IMR-90 (cell line): ENCODE measurements at regions not wholly inside any gene's neighbourhood (a gene's known extent, or its start where the extent isn't known, plus 50 kb on each side); places are given as distances from the start of the nearest gene placed in this dataset.

Experiments used
- ATAC-seq: fragments of 200-7000 bp; cut with Tn5 transposase; 2 replicates; pipeline ENCODE4 v1.9.1; 2020; ENCODE audit warnings: low read depth, mild to moderate bottlenecking, moderate library complexity
- BruUV-seq: library from RNA; stranded (reverse); fragments of 400-500 nt; replicated peaks from 2 replicates; lab custom pipeline; 2021; lab: Mats Ljungman, UMichigan
- CTCF ChIA-PET: fragments of 300-600 bp; formaldehyde crosslinking; extraction: SDS; loops from one replicate; lab custom pipeline; 2021; ENCODE audit warnings: antibody characterized with exemption; lab: Yijun Ruan, JAX
- POLR2A ChIA-PET: fragments of 300-600 bp; sonication (Branson Sonifier 250); formaldehyde crosslinking; loops from one replicate; lab custom pipeline; 2022; ENCODE audit warnings: antibody characterized with exemption; ENCODE audit not compliant: unreplicated experiment; lab: Charles Lee
- DNase-seq: peaks from one replicate; pipeline ENCODE4 v3.0.0; 2013
- H2AFZ ChIP-seq: replicated peaks from 2 replicates; pipeline ENCODE3; 2013; ENCODE audit warnings: low read length, mild to moderate bottlenecking; ENCODE audit not compliant: poor library complexity
- H2AK5ac ChIP-seq: 2 replicates; pipeline ENCODE4 v1.6.1; 2013; ENCODE audit warnings: low read depth, low read length, inconsistent platforms
- H2AK9ac ChIP-seq: replicated peaks from 2 replicates; pipeline ENCODE3; 2013; ENCODE audit warnings: mild to moderate bottlenecking, low read depth, low read length, moderate library complexity; ENCODE audit not compliant: poor library complexity
- H2BK120ac ChIP-seq: 2 replicates; pipeline ENCODE4 v1.6.1; 2013; ENCODE audit warnings: low read depth, low read length, inconsistent platforms
- H2BK15ac ChIP-seq: 3 replicates; pipeline ENCODE4 v1.6.1; 2013; ENCODE audit warnings: low read depth, low read length, inconsistent platforms
- H2BK20ac ChIP-seq: 2 replicates; pipeline ENCODE4 v1.6.1; 2013; ENCODE audit warnings: low read depth, mild to moderate bottlenecking, inconsistent platforms, low read length, moderate library complexity
- H2BK5ac ChIP-seq: 2 replicates; pipeline ENCODE4 v1.6.1; 2013; ENCODE audit warnings: mild to moderate bottlenecking, low read depth, low read length, inconsistent platforms; ENCODE audit not compliant: poor library complexity, severe bottlenecking
- H3K14ac ChIP-seq: replicated peaks from 2 replicates; pipeline ENCODE4 v1.6.1; 2013; ENCODE audit warnings: low read depth, low read length, inconsistent platforms
- H3K18ac ChIP-seq: 2 replicates; pipeline ENCODE4 v1.6.1; 2013; ENCODE audit warnings: low read depth, low read length, control low read depth
- H3K23ac ChIP-seq: 2 replicates; pipeline ENCODE4 v1.6.1; 2013; ENCODE audit warnings: low read depth, low read length, inconsistent platforms
- H3K27ac ChIP-seq: 2 replicates; pipeline ENCODE4 v1.5.1; 2013; ENCODE audit warnings: mild to moderate bottlenecking, control low read depth, low read length; ENCODE audit not compliant: insufficient read depth
- H3K27me3 ChIP-seq: 2 replicates; pipeline ENCODE4 v1.6.1; 2013; ENCODE audit warnings: low read length; ENCODE audit not compliant: control insufficient read depth, insufficient read depth
- H3K36me3 ChIP-seq: 2 replicates; pipeline ENCODE4 v1.6.1; 2013; ENCODE audit warnings: low read length, mixed read lengths; ENCODE audit not compliant: control insufficient read depth, insufficient read depth
- H3K4ac ChIP-seq: 2 replicates; pipeline ENCODE4 v1.6.1; 2013; ENCODE audit warnings: low read depth, low read length, inconsistent platforms
- H3K4me1 ChIP-seq: 2 replicates; pipeline ENCODE4 v1.6.1; 2013; ENCODE audit warnings: low read length, mixed read lengths; ENCODE audit not compliant: control insufficient read depth, insufficient read depth
- H3K4me2 ChIP-seq: 2 replicates; pipeline ENCODE4 v1.6.1; 2013; ENCODE audit warnings: low read depth, mild to moderate bottlenecking, control low read depth, low read length, moderate library complexity
- H3K4me3 ChIP-seq: 2 replicates; pipeline ENCODE4 v1.5.1; 2013; ENCODE audit warnings: low read depth, mild to moderate bottlenecking, control low read depth, low read length, moderate library complexity; ENCODE audit not compliant: insufficient read depth
- H3K56ac ChIP-seq: 2 replicates; pipeline ENCODE4 v1.6.1; 2013; ENCODE audit warnings: low read length, inconsistent platforms; ENCODE audit not compliant: insufficient read depth; ENCODE audit errors: extremely low read depth
- H3K79me1 ChIP-seq, 2 experiments: 2 replicates each; pipeline ENCODE4 v1.6.1; 2013; ENCODE audit warnings: low read length in 2 of 2, inconsistent platforms in 1 of 2, low read depth in 1 of 2
- H3K9ac ChIP-seq: 2 replicates; pipeline ENCODE4 v1.6.1; 2013; ENCODE audit warnings: low read depth, low read length, control low read depth
- H3K9me1 ChIP-seq: 2 replicates; pipeline ENCODE4 v1.6.1; 2013; ENCODE audit warnings: low read length, inconsistent platforms; ENCODE audit not compliant: insufficient read depth
- H3K9me3 ChIP-seq: 2 replicates; pipeline ENCODE4 v1.6.1; 2013; ENCODE audit warnings: low read length; ENCODE audit not compliant: control insufficient read depth, insufficient read depth
- H4K20me1 ChIP-seq: 2 replicates; pipeline ENCODE4 v1.6.1; 2013; ENCODE audit warnings: low read length, inconsistent platforms; ENCODE audit not compliant: insufficient read depth
- H4K5ac ChIP-seq: 2 replicates; pipeline ENCODE4 v1.6.1; 2013; ENCODE audit warnings: mild to moderate bottlenecking, low read depth, low read length, control low read depth
- H4K8ac ChIP-seq, 2 experiments: 2 replicates each; pipeline ENCODE4 v1.6.1; 2013; ENCODE audit warnings: low read depth in 2 of 2, low read length in 2 of 2, control low read depth in 1 of 2, inconsistent platforms in 1 of 2
- H4K91ac ChIP-seq: 2 replicates; pipeline ENCODE4 v1.6.1; 2013; ENCODE audit warnings: low read depth, low read length, inconsistent platforms; ENCODE audit not compliant: insufficient read depth
- BHLHE40 ChIP-seq: fragments of 150-350 bp; IDR thresholded peaks from 2 replicates; pipeline ENCODE4 v1.6.1; 2016; ENCODE audit warnings: mild to moderate bottlenecking, low read depth, low read length
- CEBPB ChIP-seq: IDR thresholded peaks from 2 replicates; pipeline ENCODE4 v1.6.1; 2012; ENCODE audit warnings: low read depth, low read length, improper control_type of control experiment
- CHD1 ChIP-seq: IDR thresholded peaks from 2 replicates; pipeline ENCODE4 v1.6.1; 2012; ENCODE audit warnings: low read depth, low read length, improper control_type of control experiment
- ELK1 ChIP-seq: fragments of 150-350 bp; IDR thresholded peaks from 2 replicates; pipeline ENCODE4 v1.6.1; 2016; ENCODE audit warnings: low read depth, mild to moderate bottlenecking, low read length, moderate library complexity, borderline replicate concordance
- FOS ChIP-seq: fragments of 150-350 bp; IDR thresholded peaks from 2 replicates; pipeline ENCODE4 v1.6.1; 2016; ENCODE audit warnings: low read depth, low read length
- MAFK ChIP-seq: IDR thresholded peaks from 2 replicates; pipeline ENCODE4 v1.6.1; 2012; ENCODE audit warnings: low read depth, low read length, improper control_type of control experiment
- MAZ ChIP-seq: IDR thresholded peaks from 2 replicates; pipeline ENCODE4 v1.6.1; 2012; ENCODE audit warnings: low read depth, mild to moderate bottlenecking, low read length, improper control_type of control experiment, moderate library complexity, borderline replicate concordance
- MXI1 ChIP-seq: IDR thresholded peaks from 2 replicates; pipeline ENCODE4 v1.6.1; 2012; ENCODE audit warnings: low read depth, mild to moderate bottlenecking, low read length, moderate library complexity, borderline replicate concordance
- NFE2L2 ChIP-seq: fragments of 150-350 bp; IDR thresholded peaks from 2 replicates; pipeline ENCODE4 v1.6.1; 2016; ENCODE audit warnings: low read depth, mild to moderate bottlenecking, low read length
- POLR2A ChIP-seq: IDR thresholded peaks from 2 replicates; pipeline ENCODE4 v1.6.1; 2012; ENCODE audit warnings: mild to moderate bottlenecking, low read depth, low read length
- RAD21 ChIP-seq: IDR thresholded peaks from 2 replicates; pipeline ENCODE4 v1.6.1; 2012; ENCODE audit warnings: low read length, improper control_type of control experiment
- RCOR1 ChIP-seq: IDR thresholded peaks from 2 replicates; pipeline ENCODE4 v1.6.1; 2012; ENCODE audit warnings: mild to moderate bottlenecking, low read length, improper control_type of control experiment; ENCODE audit not compliant: insufficient replicate concordance
- RFX5 ChIP-seq: IDR thresholded peaks from 2 replicates; pipeline ENCODE4 v1.8.0; 2012; ENCODE audit warnings: low read depth, mild to moderate bottlenecking, low read length, moderate library complexity
- SMC3 ChIP-seq: fragments of 150-350 bp; IDR thresholded peaks from 2 replicates; pipeline ENCODE4 v1.6.1; 2016; ENCODE audit warnings: low read depth, mild to moderate bottlenecking, antibody characterized with exemption, low read length, moderate library complexity
- WGBS, 2 experiments: methylation state at CpG; one replicate each; pipeline versions ENCODE4 v1.1.5 to v1.1.7; 2013; ENCODE audit warnings: missing lambda C conversion rate in 2 of 2; ENCODE audit not compliant: insufficient read length in 1 of 2; ENCODE audit errors: extremely low coverage in 2 of 2; 5-methylcytosine and 5-hydroxymethylcytosine counted together
- dilution Hi-C: fragments of 300-500 bp; cut with HindIII; formaldehyde crosslinking; loops from one replicate; pipeline ENCODE4 v1.14.3; 2018; ENCODE audit warnings: low sequenced_read_pairs; ENCODE audit not compliant: unreplicated experiment
- in situ Hi-C: fragments of 300-500 bp; cut with MboI; formaldehyde crosslinking; loops from 3 replicates; pipeline ENCODE4 v1.14.3; 2019; ENCODE audit warnings: low sequenced_read_pairs, inconsistent platforms, mixed read lengths
- intact Hi-C: fragments of 100-400 bp; cut with micrococcal nuclease; formaldehyde crosslinking; loops from 2 replicates; pipeline ENCODE4 v1.10.0; 2022
- TF ChIP-seq, protein P1 (sequence below): fragments of 150-350 bp; IDR thresholded peaks from 2 replicates; pipeline ENCODE4 v1.6.1; 2017; ENCODE audit warnings: mild to moderate bottlenecking, antibody characterized with exemption, low read length, low read depth
- TF ChIP-seq, protein P2 (sequence below): conservative IDR thresholded peaks from 2 replicates; pipeline ENCODE4 v1.5.1; 2012; ENCODE audit warnings: mild to moderate bottlenecking, low read depth, low read length, improper control_type of control experiment

DNA sequence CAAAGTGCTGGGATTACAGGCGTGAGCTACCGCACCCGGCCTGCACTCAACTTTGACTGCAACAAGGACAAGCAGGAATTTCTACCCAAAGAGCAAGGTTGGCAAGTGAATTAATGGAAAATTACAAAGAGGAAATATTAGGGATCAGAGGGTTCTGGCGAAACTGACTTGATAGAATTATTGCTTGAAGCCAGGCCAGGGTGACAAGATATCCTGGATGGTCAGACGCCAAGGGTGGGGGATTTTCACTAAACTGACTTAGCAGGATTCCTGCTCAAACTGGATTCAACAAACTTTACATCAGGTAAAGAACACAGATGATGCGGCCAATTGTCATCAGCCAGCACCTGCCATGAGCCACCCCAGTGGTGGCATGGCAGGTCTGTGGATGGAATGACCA is 603.6 kb upstream of the MGMT start:
- no peak overlapping the region for H4K5ac ChIP-seq
- no peaks in the 10 kb centered on the region for H4K20me1 ChIP-seq
- no peak overlapping the region for H2BK5ac ChIP-seq
- H3K4me1 ChIP-seq = no peaks in the 10 kb centered on the region
- DNase-seq (no peak), ATAC-seq (no peak)
- WGBS, 2 experiments = 83% methylated on average over 3 of the region's 6 CpGs; no CpG with 5 or more reads in 1 of the 2 experiments
- in situ Hi-C loops = no loop called here
- no peak overlapping the region for H3K4ac ChIP-seq
- H2AFZ ChIP-seq = no peak overlapping the region
- no peaks in the 10 kb centered on the region for H3K9me1 ChIP-seq
- H2AK9ac ChIP-seq = no peak overlapping the region
- H3K9me3 ChIP-seq = peaks cover 45% of the 10 kb centered on the region
- no peak overlapping the region for H2AK5ac ChIP-seq
- no peak overlapping the region for H2BK15ac ChIP-seq
- no peak overlapping the region for H3K4me2 ChIP-seq
- no peaks in the 10 kb centered on the region for H3K79me1 ChIP-seq
- no peak overlapping the region for H3K27ac ChIP-seq
- H3K56ac ChIP-seq = no peak overlapping the region
- no peak overlapping the region for H3K4me3 ChIP-seq
- ChIA-PET POLR2A (no interaction called here), CTCF (no interaction called here)
- no peak overlapping the region for H3K9ac ChIP-seq
- H4K8ac ChIP-seq = no peak overlapping the region
- H2BK120ac ChIP-seq = no peak overlapping the region
- dilution Hi-C loops = no loop called here
- H3K36me3 ChIP-seq = no peaks in the 10 kb centered on the region
- no peak overlapping the region for H4K91ac ChIP-seq
- H2BK20ac ChIP-seq = no peak overlapping the region
- intact Hi-C loops = no loop called here
- no TSS peak for BruUV-seq
- no peak overlapping the region for H3K14ac ChIP-seq
- H3K27me3 ChIP-seq = no peaks in the 10 kb centered on the region
- no peak overlapping the region for H3K23ac ChIP-seq
- no peak for TF ChIP-seq RAD21
- no peak for TF ChIP-seq MAFK
- no peak for TF ChIP-seq RFX5
- TF ChIP-seq MXI1 = no peak
- no peak for TF ChIP-seq POLR2A
- TF ChIP-seq CHD1 = no peak
- TF ChIP-seq RCOR1 = no peak
- no peak for TF ChIP-seq FOS
- TF ChIP-seq, protein P1, sequence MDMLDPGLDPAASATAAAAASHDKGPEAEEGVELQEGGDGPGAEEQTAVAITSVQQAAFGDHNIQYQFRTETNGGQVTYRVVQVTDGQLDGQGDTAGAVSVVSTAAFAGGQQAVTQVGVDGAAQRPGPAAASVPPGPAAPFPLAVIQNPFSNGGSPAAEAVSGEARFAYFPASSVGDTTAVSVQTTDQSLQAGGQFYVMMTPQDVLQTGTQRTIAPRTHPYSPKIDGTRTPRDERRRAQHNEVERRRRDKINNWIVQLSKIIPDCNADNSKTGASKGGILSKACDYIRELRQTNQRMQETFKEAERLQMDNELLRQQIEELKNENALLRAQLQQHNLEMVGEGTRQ = no peak
- TF ChIP-seq BHLHE40 = no peak
- TF ChIP-seq NFE2L2 = no peak
- TF ChIP-seq MAZ = no peak
- no peak for TF ChIP-seq SMC3
- no peak for TF ChIP-seq ELK1
- TF ChIP-seq, protein P2, sequence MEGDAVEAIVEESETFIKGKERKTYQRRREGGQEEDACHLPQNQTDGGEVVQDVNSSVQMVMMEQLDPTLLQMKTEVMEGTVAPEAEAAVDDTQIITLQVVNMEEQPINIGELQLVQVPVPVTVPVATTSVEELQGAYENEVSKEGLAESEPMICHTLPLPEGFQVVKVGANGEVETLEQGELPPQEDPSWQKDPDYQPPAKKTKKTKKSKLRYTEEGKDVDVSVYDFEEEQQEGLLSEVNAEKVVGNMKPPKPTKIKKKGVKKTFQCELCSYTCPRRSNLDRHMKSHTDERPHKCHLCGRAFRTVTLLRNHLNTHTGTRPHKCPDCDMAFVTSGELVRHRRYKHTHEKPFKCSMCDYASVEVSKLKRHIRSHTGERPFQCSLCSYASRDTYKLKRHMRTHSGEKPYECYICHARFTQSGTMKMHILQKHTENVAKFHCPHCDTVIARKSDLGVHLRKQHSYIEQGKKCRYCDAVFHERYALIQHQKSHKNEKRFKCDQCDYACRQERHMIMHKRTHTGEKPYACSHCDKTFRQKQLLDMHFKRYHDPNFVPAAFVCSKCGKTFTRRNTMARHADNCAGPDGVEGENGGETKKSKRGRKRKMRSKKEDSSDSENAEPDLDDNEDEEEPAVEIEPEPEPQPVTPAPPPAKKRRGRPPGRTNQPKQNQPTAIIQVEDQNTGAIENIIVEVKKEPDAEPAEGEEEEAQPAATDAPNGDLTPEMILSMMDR = no peak
- no peak for TF ChIP-seq CEBPB
- H3K18ac ChIP-seq = no peak overlapping the region
